Upper lobe of left lung (tissue), 6 donors: ENCODE measurements at regions not wholly inside any gene's neighbourhood (a gene's known extent, or its start where the extent isn't known, plus 50 kb on each side); places are given as distances from the start of the nearest gene placed in this dataset.

Source experiments
- ATAC-seq, 2 donors: fragments of 200-7000 bp; cut with Tn5 transposase; one replicate each; pipeline ENCODE4 v1.9.1; 2022; ENCODE audit warnings: mild to moderate bottlenecking in 2 of 2, moderate library complexity in 2 of 2; ENCODE audit not compliant: low FRiP score in 2 of 2
- DNase-seq, 2 donors: peaks; one replicate each; pipeline ENCODE4 v3.0.0-alpha.2; 2019 to 2020
- H3K27ac ChIP-seq, 4 donors: fragments of 200-600 bp; sonication (generic); one replicate each; pipeline ENCODE4 v1.5.1; 2016 to 2019
- H3K27me3 ChIP-seq, 4 donors: fragments of 200-600 bp; sonication (generic); one replicate each; pipeline ENCODE4 v1.5.1; 2017 to 2019
- H3K36me3 ChIP-seq, 4 donors: fragments of 200-600 bp; sonication (generic); one replicate each; pipeline ENCODE4 v1.5.1; 2016 to 2019
- H3K4me1 ChIP-seq, 4 donors: fragments of 200-600 bp; sonication (generic); one replicate each; pipeline ENCODE4 v1.5.1; 2018 to 2019
- H3K4me3 ChIP-seq, 4 donors: fragments of 200-600 bp; sonication (generic); one replicate each; pipeline ENCODE4 v1.5.1; 2017 to 2019; ENCODE audit warnings: mild to moderate bottlenecking in 2 of 4, moderate library complexity in 1 of 4
- H3K9me3 ChIP-seq, 4 donors: fragments of 200-600 bp; sonication (generic); one replicate each; pipeline ENCODE4 v1.5.1; 2018 to 2019
- EP300 ChIP-seq, 4 donors: sonication (generic); formaldehyde crosslinking; IDR thresholded peaks; one replicate each; pipeline ENCODE4 v1.5.1; 2017; ENCODE audit warnings: antibody characterized with exemption in 4 of 4, control low read depth in 2 of 4
- POLR2A ChIP-seq, 4 donors: fragments of 450-650 bp; IDR thresholded peaks; one replicate each; pipeline ENCODE4 v1.5.1; 2016 to 2017; ENCODE audit warnings: antibody characterized with exemption in 4 of 4, mild to moderate bottlenecking in 2 of 4
- POLR2AphosphoS5 ChIP-seq, 2 donors: sonication (generic); formaldehyde crosslinking; IDR thresholded peaks; one replicate each; pipeline ENCODE4 v1.5.1; 2017; ENCODE audit warnings: antibody characterized with exemption in 2 of 2
- WGBS, 2 donors: methylation state at CpG; one replicate each; pipeline ENCODE4 v1.1.5; 2017 to 2018; 5-methylcytosine and 5-hydroxymethylcytosine counted together
- TF ChIP-seq, protein P1 (sequence below), 6 experiments: fragments of 450-650 bp in 4 of 6; fragments of 200-600 bp in 2 of 6; sonication (generic) in 2 of 6; IDR thresholded peaks; one replicate each; pipeline ENCODE4 v1.5.1; 2016 to 2019; ENCODE audit warnings: antibody characterized with exemption in 6 of 6
- donor health status: DM: no; HTN: no; CAD: no; lungs with moderate emphysema.
- donor health status: DM: no; HTN: yes; CAD: no; lungs with severe emphysema.

DNA sequence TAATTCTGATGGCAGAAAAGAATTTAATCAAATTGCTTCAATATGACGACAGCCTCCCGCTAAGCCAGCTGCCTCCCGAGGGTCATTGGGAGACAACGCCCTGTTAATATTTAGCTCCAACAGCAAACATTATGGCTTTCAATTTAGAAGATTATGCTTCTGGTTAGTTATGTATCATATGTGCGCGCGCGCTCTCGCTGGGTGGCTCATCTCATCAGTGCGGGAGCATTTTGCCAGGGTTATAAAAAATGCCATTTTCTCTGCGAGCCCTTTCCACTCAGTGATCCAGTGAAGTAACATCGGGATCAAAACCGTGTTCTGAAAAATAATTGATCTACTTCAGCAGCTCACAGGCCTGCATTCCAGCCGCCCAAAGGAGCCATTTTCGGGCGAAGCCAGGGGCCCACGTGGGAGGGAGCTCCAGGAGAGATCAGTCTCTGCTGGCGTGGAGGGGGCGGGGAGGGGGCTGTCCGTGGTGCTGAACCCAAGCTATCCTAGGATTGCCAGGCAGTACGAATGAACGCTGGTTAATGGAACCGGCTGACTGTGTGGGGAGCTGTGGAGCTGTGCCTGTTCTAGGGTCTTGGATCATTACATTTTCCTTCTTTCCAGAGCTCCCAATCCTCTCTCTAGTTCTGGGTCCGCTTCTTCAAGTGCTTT is 219.1 kb upstream of the ZC3H12A start:
- Histone ChIP-seq H3K27me3 (no peaks in the 10 kb centered on the region), H3K4me3 (no peak overlapping the region), H3K36me3 (no peaks in the 10 kb centered on the region), H3K4me1 (no peaks in the 10 kb centered on the region), H3K27ac (no peak overlapping the region), H3K9me3 (no peaks in the 10 kb centered on the region)
- WGBS, 2 donors: 23 to 28% methylated on average over 24 of the region's 24 CpGs
- no peak for ATAC-seq
- DNase-seq: no peak
- TF ChIP-seq EP300 (IDR thresholded peaks at IDR 0.05) (no peak), POLR2A (IDR thresholded peaks at IDR 0.05) (no peak), POLR2AphosphoS5 (IDR thresholded peaks at IDR 0.05) (no peak)
- TF ChIP-seq, protein P1, sequence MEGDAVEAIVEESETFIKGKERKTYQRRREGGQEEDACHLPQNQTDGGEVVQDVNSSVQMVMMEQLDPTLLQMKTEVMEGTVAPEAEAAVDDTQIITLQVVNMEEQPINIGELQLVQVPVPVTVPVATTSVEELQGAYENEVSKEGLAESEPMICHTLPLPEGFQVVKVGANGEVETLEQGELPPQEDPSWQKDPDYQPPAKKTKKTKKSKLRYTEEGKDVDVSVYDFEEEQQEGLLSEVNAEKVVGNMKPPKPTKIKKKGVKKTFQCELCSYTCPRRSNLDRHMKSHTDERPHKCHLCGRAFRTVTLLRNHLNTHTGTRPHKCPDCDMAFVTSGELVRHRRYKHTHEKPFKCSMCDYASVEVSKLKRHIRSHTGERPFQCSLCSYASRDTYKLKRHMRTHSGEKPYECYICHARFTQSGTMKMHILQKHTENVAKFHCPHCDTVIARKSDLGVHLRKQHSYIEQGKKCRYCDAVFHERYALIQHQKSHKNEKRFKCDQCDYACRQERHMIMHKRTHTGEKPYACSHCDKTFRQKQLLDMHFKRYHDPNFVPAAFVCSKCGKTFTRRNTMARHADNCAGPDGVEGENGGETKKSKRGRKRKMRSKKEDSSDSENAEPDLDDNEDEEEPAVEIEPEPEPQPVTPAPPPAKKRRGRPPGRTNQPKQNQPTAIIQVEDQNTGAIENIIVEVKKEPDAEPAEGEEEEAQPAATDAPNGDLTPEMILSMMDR (IDR thresholded peaks at IDR 0.05): no peak

DNA sequence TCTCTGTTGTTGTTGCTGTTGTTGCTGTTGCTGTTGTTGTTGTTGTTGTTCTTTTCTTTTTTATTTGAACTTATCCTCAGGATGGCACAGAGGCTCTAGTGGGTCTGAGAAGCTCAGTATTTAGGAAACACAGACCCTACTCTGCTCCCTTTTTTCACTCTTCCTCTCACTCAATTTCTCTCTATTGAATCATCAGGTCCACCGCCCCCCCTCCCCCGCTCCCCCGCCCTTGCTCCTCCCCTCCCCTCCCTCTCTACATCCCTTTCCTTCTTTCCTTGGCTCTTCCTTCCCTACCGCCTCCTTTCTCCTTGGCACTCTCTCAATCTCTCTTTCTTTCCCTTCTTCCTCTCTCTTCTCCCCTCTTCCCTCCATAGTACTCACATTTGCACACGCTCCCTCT is 218.5 kb upstream of the ZC3H12A start:
- Histone ChIP-seq H3K27me3 (no peaks in the 10 kb centered on the region), H3K4me1 (no peaks in the 10 kb centered on the region), H3K27ac (no peak overlapping the region), H3K9me3 (no peaks in the 10 kb centered on the region), H3K36me3 (no peaks in the 10 kb centered on the region), H3K4me3 (no peak overlapping the region)
- DNase-seq (no peak), ATAC-seq (no peak)
- TF ChIP-seq POLR2AphosphoS5 (IDR thresholded peaks at IDR 0.05) (no peak), EP300 (IDR thresholded peaks at IDR 0.05) (no peak), POLR2A (IDR thresholded peaks at IDR 0.05) (no peak)
- TF ChIP-seq, protein P1 (IDR thresholded peaks at IDR 0.05): no peak
- WGBS, 2 donors: 15 to 32% methylated on average over 4 to 5 of the region's 5 CpGs

- TF ChIP-seq, protein P1 (IDR thresholded peaks at IDR 0.05): no peak
- TF ChIP-seq POLR2A (IDR thresholded peaks at IDR 0.05): no peak
- TF ChIP-seq EP300 (IDR thresholded peaks at IDR 0.05): no peak
- no peak for TF ChIP-seq POLR2AphosphoS5 (IDR thresholded peaks at IDR 0.05)
- no peaks in the 10 kb centered on the region for H3K4me1 ChIP-seq
- no peak for ATAC-seq
- no peak for DNase-seq
- H3K4me3 ChIP-seq: no peak overlapping the region
- no peaks in the 10 kb centered on the region for H3K36me3 ChIP-seq
- no peak overlapping the region for H3K27ac ChIP-seq
- H3K9me3 ChIP-seq: no peaks in the 10 kb centered on the region
- H3K27me3 ChIP-seq: no peaks in the 10 kb centered on the region
These were observed 216.7 kb upstream of the ZC3H12A start for GRCh38 chr1:37257646-37258045.

GRCh38 chr1:37258068-37258467 is 216.3 kb upstream of the ZC3H12A start:
- Histone ChIP-seq H3K4me3 (no peak overlapping the region), H3K4me1 (no peaks in the 10 kb centered on the region), H3K27me3 (no peaks in the 10 kb centered on the region), H3K27ac (no peak overlapping the region), H3K9me3 (no peaks in the 10 kb centered on the region), H3K36me3 (no peaks in the 10 kb centered on the region)
- no peak for ATAC-seq
- TF ChIP-seq, protein P1 (IDR thresholded peaks at IDR 0.05): no peak
- TF ChIP-seq POLR2A (IDR thresholded peaks at IDR 0.05) (no peak), EP300 (IDR thresholded peaks at IDR 0.05) (no peak), POLR2AphosphoS5 (IDR thresholded peaks at IDR 0.05) (no peak)
- DNase-seq: no peak
- WGBS, 2 donors: 21 to 34% methylated on average over 5 to 6 of the region's 6 CpGs

DNA sequence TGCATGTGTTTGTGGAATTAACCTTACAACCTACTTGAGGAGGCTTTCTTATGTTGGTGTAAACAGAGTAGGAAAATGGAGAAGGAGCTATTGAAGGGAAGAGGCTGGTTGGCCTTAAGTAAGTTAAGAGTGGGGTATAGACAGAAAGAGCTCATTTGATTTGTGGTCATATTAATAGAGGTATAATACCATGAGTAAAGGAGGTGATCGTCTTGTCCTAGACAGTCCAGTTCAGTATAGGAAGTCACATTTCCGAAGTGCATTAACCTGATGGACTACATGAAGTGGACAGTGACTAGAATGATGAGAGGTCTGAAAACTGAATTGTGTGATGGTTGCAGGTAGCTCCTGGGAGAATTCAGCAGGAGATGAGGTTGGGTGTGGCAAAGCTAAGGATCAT is 215.4 kb upstream of the ZC3H12A start:
- no peaks in the 10 kb centered on the region for H3K9me3 ChIP-seq
- H3K36me3 ChIP-seq: no peaks in the 10 kb centered on the region
- DNase-seq: no peak
- no peak overlapping the region for H3K27ac ChIP-seq
- TF ChIP-seq, protein P1 (IDR thresholded peaks at IDR 0.05): no peak
- TF ChIP-seq EP300 (IDR thresholded peaks at IDR 0.05): no peak
- ATAC-seq: no peak
- no peak overlapping the region for H3K4me3 ChIP-seq
- no peaks in the 10 kb centered on the region for H3K4me1 ChIP-seq
- H3K27me3 ChIP-seq: no peaks in the 10 kb centered on the region
- 63 to 68% methylated on average over 2 of the region's 2 CpGs for WGBS, 2 donors
